Stimulated activated CD4-positive, alpha-beta T cell treated with anti-CD3 and anti-CD28 coated beads, Interleukin-4, amount 100 ng/mL, for 1 hour (primary cell): ENCODE measurements at regions not wholly inside any gene's neighbourhood (a gene's known extent, or its start where the extent isn't known, plus 50 kb on each side); places are given as distances from the start of the nearest gene placed in this dataset.

Experiments used
- DNase-seq: peaks from one replicate; pipeline ENCODE4 v3.0.0-alpha.2; 2020

- no peak for DNase-seq
Observed at GRCh38 chr3:102085431-102086176, 236.3 kb downstream of the NFKBIZ start.

- no peak for DNase-seq
Observed at GRCh38 chr3:102087236-102087635, 237.9 kb downstream of the NFKBIZ start.

GRCh38 chr3:102089239-102089638 lies 239.9 kb downstream of the NFKBIZ start:
- DNase-seq: no peak

- no peak for DNase-seq
Observed at GRCh38 chr3:102089904-102090720, 240.8 kb downstream of the NFKBIZ start.

- DNase-seq: no peak
Observed at GRCh38 chr3:102090721-102091045, 241.4 kb downstream of the NFKBIZ start.

GRCh38 chr3:102091358-102091757 lies 242.0 kb downstream of the NFKBIZ start:
- DNase-seq: no peak

- DNase-seq: no peak
Observed at GRCh38 chr3:102092617-102093466, 243.5 kb downstream of the NFKBIZ start.

- DNase-seq: no peak
Observed at GRCh38 chr3:102094506-102094905, 245.2 kb downstream of the NFKBIZ start.

GRCh38 chr3:102095383-102095782 lies 246.1 kb downstream of the NFKBIZ start:
- no peak for DNase-seq

- DNase-seq: no peak
Observed at GRCh38 chr3:102096066-102096465, 246.8 kb downstream of the NFKBIZ start.

GRCh38 chr3:102098130-102098885 lies 249.0 kb downstream of the NFKBIZ start:
- DNase-seq: no peak

- DNase-seq: no peak
Observed at GRCh38 chr3:102099913-102100312, 250.6 kb downstream of the NFKBIZ start.

- DNase-seq: no peak
Observed at GRCh38 chr3:102102394-102102793, 253.1 kb downstream of the NFKBIZ start.

- DNase-seq: no peak
Observed at GRCh38 chr3:102104033-102104432, 254.7 kb downstream of the NFKBIZ start.

GRCh38 chr3:102105193-102105592 lies 255.9 kb downstream of the NFKBIZ start:
- DNase-seq: no peak

- DNase-seq: peak; percentile 29
Observed at GRCh38 chr3:102106416-102107097, 257.2 kb downstream of the NFKBIZ start.

GRCh38 chr3:102112704-102113230 lies 263.5 kb downstream of the NFKBIZ start:
- DNase-seq: no peak

GRCh38 chr3:102113421-102114041 lies 264.2 kb downstream of the NFKBIZ start:
- DNase-seq: no peak

GRCh38 chr3:102114264-102114979 lies 265.1 kb downstream of the NFKBIZ start:
- DNase-seq: no peak

GRCh38 chr3:102122527-102122926 lies 273.2 kb downstream of the NFKBIZ start:
- DNase-seq: no peak
